SH-SY5Y (cell line): ENCODE measurements at regions not wholly inside any gene's neighbourhood (a gene's known extent, or its start where the extent isn't known, plus 50 kb on each side); places are given as distances from the start of the nearest gene placed in this dataset.

Experiments
- GATA2 ChIP-seq: IDR thresholded peaks from 2 replicates; pipeline ENCODE4 v1.6.1; 2011; ENCODE audit warnings: mild to moderate bottlenecking, low read depth, low read length
- GATA3 ChIP-seq: IDR thresholded peaks from 2 replicates; pipeline ENCODE4 v1.6.1; 2011; ENCODE audit warnings: low read depth, mild to moderate bottlenecking, low read length, moderate library complexity

- no peak for TF ChIP-seq GATA3
- TF ChIP-seq GATA2, result no peak
These were observed 1154.0 kb upstream of the EYS start for GRCh38 chr6:66861007-66861541.
